ENCODE measurements at regions not wholly inside any gene's neighbourhood (a gene's known extent, or its start where the extent isn't known, plus 50 kb on each side); places are given as distances from the start of the nearest gene placed in this dataset.

DNA sequence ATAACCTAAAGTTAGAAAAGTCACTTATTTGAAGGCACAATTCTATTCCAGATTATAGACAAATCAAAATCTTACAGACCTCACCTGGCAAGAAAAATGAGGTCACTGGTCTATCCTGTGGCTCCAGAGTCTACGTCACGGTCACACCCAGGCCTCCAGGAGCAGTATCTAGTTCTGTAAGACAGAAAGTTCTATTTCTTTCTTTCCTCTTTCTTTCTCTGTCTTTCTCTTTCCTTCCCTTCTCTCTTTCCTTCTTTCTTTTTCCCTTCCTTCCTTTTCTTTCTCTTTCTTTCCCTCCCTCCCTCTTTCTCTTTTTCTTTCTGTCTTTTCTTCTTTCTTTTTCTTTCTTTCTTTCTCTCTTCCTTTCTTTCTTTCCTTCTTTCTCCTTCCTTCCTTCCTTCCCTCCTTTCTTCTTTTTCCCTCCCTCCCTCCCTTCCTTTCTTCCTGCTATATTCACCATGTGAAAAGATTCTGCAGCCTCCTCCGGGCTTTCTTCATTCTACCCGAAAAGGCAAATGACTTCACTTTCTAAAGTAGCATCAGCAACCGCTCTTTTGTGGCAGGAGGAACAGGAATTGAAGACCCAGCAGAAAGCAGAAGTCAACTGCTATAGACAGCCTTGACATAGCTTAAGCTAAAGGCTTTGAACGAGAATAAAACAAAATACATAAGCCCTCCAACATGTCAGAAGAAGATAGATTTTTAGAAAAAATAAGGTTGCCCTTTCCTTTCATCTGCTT is 83.9 kb upstream of the SIRPG start (continued):
- TF ChIP-seq, protein P1, sequence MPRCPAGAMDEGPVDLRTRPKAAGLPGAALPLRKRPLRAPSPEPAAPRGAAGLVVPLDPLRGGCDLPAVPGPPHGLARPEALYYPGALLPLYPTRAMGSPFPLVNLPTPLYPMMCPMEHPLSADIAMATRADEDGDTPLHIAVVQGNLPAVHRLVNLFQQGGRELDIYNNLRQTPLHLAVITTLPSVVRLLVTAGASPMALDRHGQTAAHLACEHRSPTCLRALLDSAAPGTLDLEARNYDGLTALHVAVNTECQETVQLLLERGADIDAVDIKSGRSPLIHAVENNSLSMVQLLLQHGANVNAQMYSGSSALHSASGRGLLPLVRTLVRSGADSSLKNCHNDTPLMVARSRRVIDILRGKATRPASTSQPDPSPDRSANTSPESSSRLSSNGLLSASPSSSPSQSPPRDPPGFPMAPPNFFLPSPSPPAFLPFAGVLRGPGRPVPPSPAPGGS (IDR thresholded peaks at IDR 0.05; ENCODE audit: borderline replicate concordance, insufficient read depth, low read depth, low read length, poor library complexity, severe bottlenecking) = no peak
- TF ChIP-seq PML (IDR thresholded peaks at IDR 0.05; ENCODE audit: low read length) (0 out of 2 replicates have a peak, but pooled peaks have one; percentile 27), HSF1 (IDR thresholded peaks at IDR 0.05; ENCODE audit: low read depth, low read length) (no peak), ETV6 (conservative IDR thresholded peaks at IDR 0.05 in 1 of 2, IDR thresholded peaks at IDR 0.05 in 1 of 2; ENCODE audit: borderline replicate concordance in 1 of 2, low read depth in 1 of 2) (peak in 1 of 2 experiments; percentile 36; a peak in 1 of 4 replicates), TCF3 (IDR thresholded peaks at IDR 0.05; ENCODE audit: borderline replicate concordance, insufficient read depth, low read depth, low read length) (no peak), FOS (IDR thresholded peaks at IDR 0.05; ENCODE audit: borderline replicate concordance, extremely low read depth, insufficient read length) (no peak), FOXM1 (IDR thresholded peaks at IDR 0.05; ENCODE audit: low read depth, low read length) (peak; percentile 71; the same call in 1 of the 2 replicates), ATF2 (IDR thresholded peaks at IDR 0.05; ENCODE audit: low read length) (peak; percentile 67), EED (IDR thresholded peaks at IDR 0.05; ENCODE audit: low read depth) (peak; percentile 66; the same call in 1 of the 2 replicates), IKZF2 (IDR thresholded peaks at IDR 0.05) (peak; percentile 27 to 45; a peak in 1 of 4 replicates), CREM (IDR thresholded peaks at IDR 0.05; ENCODE audit: low read depth) (peak; percentile 76)

All from GM12878 (cell line).